Erythroblast (primary cell): ENCODE measurements at regions not wholly inside any gene's neighbourhood (a gene's known extent, or its start where the extent isn't known, plus 50 kb on each side); places are given as distances from the start of the nearest gene placed in this dataset.

Experiments used
- GATA1 ChIP-seq: IDR thresholded peaks from 2 replicates; pipeline ENCODE4 v1.6.1; 2011; ENCODE audit warnings: low read depth, mild to moderate bottlenecking, control low read depth, low read length, moderate library complexity
- POLR2A ChIP-seq: IDR thresholded peaks from 2 replicates; pipeline ENCODE4 v1.6.1; 2011; ENCODE audit warnings: mild to moderate bottlenecking, low read length

GRCh38 chr11:95352733-95353346 lies 121.8 kb upstream of the SESN3 start:
- TF ChIP-seq POLR2A (no peak), GATA1 (no peak)
